ENCODE measurements at regions not wholly inside any gene's neighbourhood (a gene's known extent, or its start where the extent isn't known, plus 50 kb on each side); places are given as distances from the start of the nearest gene placed in this dataset.

DNA sequence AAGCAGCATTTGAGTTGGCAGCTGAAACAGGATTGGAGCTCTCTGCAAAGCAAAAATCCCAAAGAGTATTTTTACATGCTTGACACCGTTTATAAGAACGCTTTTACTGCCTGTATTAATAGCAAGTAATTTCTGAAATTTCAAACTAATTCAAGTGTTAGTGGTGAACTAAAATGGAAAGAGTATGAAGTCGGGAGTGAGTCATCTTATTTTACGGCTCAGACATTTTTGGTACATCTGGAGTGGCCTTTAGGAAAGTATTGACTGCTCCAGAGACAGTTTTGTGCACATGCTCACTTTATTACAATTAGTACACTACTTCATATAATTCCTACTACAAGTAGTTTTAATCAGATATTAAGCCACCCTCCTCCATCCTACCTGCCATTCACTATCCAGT is 167.4 kb downstream of the SLITRK6 start:
- TF ChIP-seq CTCF (IDR thresholded peaks at IDR 0.05): no peak
- no peak for TF ChIP-seq POLR2A (IDR thresholded peaks at IDR 0.05)

Data from esophagus squamous epithelium (tissue), 4 donors.